ENCODE measurements at regions not wholly inside any gene's neighbourhood (a gene's known extent, or its start where the extent isn't known, plus 50 kb on each side); places are given as distances from the start of the nearest gene placed in this dataset.

GRCh38 chr9:25212361-25212760 lies 465.9 kb downstream of the TUSC1 start:
- Histone ChIP-seq H3K9me3 (ENCODE audit: control insufficient read depth, insufficient read depth, low read depth, low read length) (no peaks in the 10 kb centered on the region), H3K4me3 (ENCODE audit: low read depth in 2 of 2, low read length in 2 of 2) (no peak overlapping the region), H3K4me1 (ENCODE audit: control insufficient read depth, insufficient read depth, low read length) (no peaks in the 10 kb centered on the region), H3K27me3 (ENCODE audit: control insufficient read depth, insufficient read depth, low read length) (no peaks in the 10 kb centered on the region), H3K36me3 (ENCODE audit: control insufficient read depth, insufficient read depth, low read length) (no peaks in the 10 kb centered on the region), H3K27ac (ENCODE audit: low read length) (no peak overlapping the region)
- DNase-seq (ENCODE audit: low read depth, low spot score): no peak
- in situ Hi-C loops (cut with HindIII; ENCODE audit: low pct_unique_long_range_greater_than_20kb, low sequenced_read_pairs) (no loop called here), intact Hi-C loops (cut with micrococcal nuclease; ENCODE audit: unreplicated experiment) (no loop called here)
- CTCF ChIA-PET: no interaction called here
- TF ChIP-seq TCF7L2 (IDR thresholded peaks at IDR 0.05; ENCODE audit: low read depth, low read length): no peak
- no peak for TF ChIP-seq POLR2AphosphoS5 (IDR thresholded peaks at IDR 0.05; ENCODE audit: low read depth, low read length)
- no peak for TF ChIP-seq CTCF (IDR thresholded peaks at IDR 0.05)
- no peak for TF ChIP-seq REST (IDR thresholded peaks at IDR 0.05; ENCODE audit: insufficient read depth in 1 of 2, low read depth in 2 of 2, low read length in 1 of 2)
- no peak for TF ChIP-seq SIN3A (IDR thresholded peaks at IDR 0.05; ENCODE audit: borderline replicate concordance, insufficient read depth, low read depth, low read length)
- ATAC-seq: no peak
- no TSS peak for BruUV-seq (replicated peaks)
- POLR2A ChIA-PET: no interaction called here

GRCh38 chr9:25207402-25208195 lies 470.6 kb downstream of the TUSC1 start:
- H3K9me3 ChIP-seq (ENCODE audit: control insufficient read depth, insufficient read depth, low read depth, low read length): no peaks in the 10 kb centered on the region
- H3K36me3 ChIP-seq (ENCODE audit: control insufficient read depth, insufficient read depth, low read length): no peaks in the 10 kb centered on the region
- no peak for DNase-seq (ENCODE audit: low read depth, low spot score)
- TF ChIP-seq CTCF (IDR thresholded peaks at IDR 0.05) (no peak), POLR2AphosphoS5 (IDR thresholded peaks at IDR 0.05; ENCODE audit: low read depth, low read length) (no peak), SIN3A (IDR thresholded peaks at IDR 0.05; ENCODE audit: borderline replicate concordance, insufficient read depth, low read depth, low read length) (no peak), TCF7L2 (IDR thresholded peaks at IDR 0.05; ENCODE audit: low read depth, low read length) (no peak), REST (IDR thresholded peaks at IDR 0.05; ENCODE audit: insufficient read depth in 1 of 2, low read depth in 2 of 2, low read length in 1 of 2) (no peak)
- intact Hi-C loops (cut with micrococcal nuclease; ENCODE audit: unreplicated experiment): no loop called here
- in situ Hi-C loops (cut with HindIII; ENCODE audit: low pct_unique_long_range_greater_than_20kb, low sequenced_read_pairs): no loop called here
- BruUV-seq (replicated peaks): no TSS peak
- ChIA-PET POLR2A (no interaction called here), CTCF (no interaction called here)
- no peak overlapping the region for H3K4me3 ChIP-seq (ENCODE audit: low read depth in 2 of 2, low read length in 2 of 2)
- no peak overlapping the region for H3K27ac ChIP-seq (ENCODE audit: low read length)
- ATAC-seq: no peak
- H3K4me1 ChIP-seq (ENCODE audit: control insufficient read depth, insufficient read depth, low read length): no peaks in the 10 kb centered on the region
- H3K27me3 ChIP-seq (ENCODE audit: control insufficient read depth, insufficient read depth, low read length): no peaks in the 10 kb centered on the region
